Neural crest cell (in vitro differentiated cells): ENCODE measurements at regions not wholly inside any gene's neighbourhood (a gene's known extent, or its start where the extent isn't known, plus 50 kb on each side); places are given as distances from the start of the nearest gene placed in this dataset.

Experiments
- DNase-seq: peaks from one replicate; pipeline ENCODE4 v3.0.0; 2021; ENCODE audit warnings: low read depth, mixed read lengths, low spot score
- H3K27ac Mint-ChIP-seq: one replicate; pipeline ENCODE4 v1.8.0; 2021; ENCODE audit warnings: mild to moderate bottlenecking, mixed read lengths; ENCODE audit not compliant: unreplicated experiment
- H3K27me3 Mint-ChIP-seq: 2 replicates; pipeline ENCODE4 v1.8.0; 2021; ENCODE audit warnings: low read depth, mild to moderate bottlenecking, mixed read lengths
- H3K36me3 Mint-ChIP-seq: 2 replicates; pipeline ENCODE4 v1.8.0; 2021; ENCODE audit warnings: low read depth, mild to moderate bottlenecking, mixed read lengths
- H3K4me1 Mint-ChIP-seq: 2 replicates; pipeline ENCODE4 v1.8.0; 2021; ENCODE audit warnings: mixed read lengths
- H3K4me3 Mint-ChIP-seq: one replicate; pipeline ENCODE4 v1.8.0; 2021; ENCODE audit warnings: mild to moderate bottlenecking, mixed read lengths
- H3K9me3 Mint-ChIP-seq: 2 replicates; pipeline ENCODE4 v1.8.0; 2021; ENCODE audit warnings: mixed read lengths
- CTCF ChIP-seq: fragments of 200-600 bp; sonication (generic); conservative IDR thresholded peaks from 2 replicates; pipeline ENCODE4 v1.5.0; 2021; ENCODE audit warnings: antibody characterized with exemption, mild to moderate bottlenecking

GRCh38 chrX:94424456-94424855 lies 750.5 kb downstream of the FAM133A start:
- Mint-ChIP-seq H3K4me1 (no peaks in the 10 kb centered on the region), H3K27me3 (no peaks in the 10 kb centered on the region), H3K9me3 (peaks cover 6% of the 10 kb centered on the region), H3K4me3 (no peak overlapping the region), H3K36me3 (no peaks in the 10 kb centered on the region), H3K27ac (no peak overlapping the region)
- TF ChIP-seq CTCF, result no peak
- DNase-seq, result no peak

- Mint-ChIP-seq H3K4me3 (no peak overlapping the region), H3K27me3 (no peaks in the 10 kb centered on the region), H3K4me1 (no peaks in the 10 kb centered on the region)
Observed at GRCh38 chrX:94430091-94430490, 756.1 kb downstream of the FAM133A start.

GRCh38 chrX:94435799-94436198 lies 761.8 kb downstream of the FAM133A start:
- Mint-ChIP-seq H3K4me3 (no peak overlapping the region), H3K9me3 (peaks cover 2% of the 10 kb centered on the region), H3K36me3 (no peaks in the 10 kb centered on the region), H3K4me1 (no peaks in the 10 kb centered on the region), H3K27me3 (no peaks in the 10 kb centered on the region), H3K27ac (no peak overlapping the region)
- DNase-seq, result no peak
- TF ChIP-seq CTCF, result no peak

More at GRCh38 chrX:94430091-94430490, 756.1 kb downstream of the FAM133A start:
- DNase-seq, result no peak
- Mint-ChIP-seq H3K36me3 (no peaks in the 10 kb centered on the region), H3K27ac (no peak overlapping the region), H3K9me3 (no peaks in the 10 kb centered on the region)
- no peak for TF ChIP-seq CTCF

DNA sequence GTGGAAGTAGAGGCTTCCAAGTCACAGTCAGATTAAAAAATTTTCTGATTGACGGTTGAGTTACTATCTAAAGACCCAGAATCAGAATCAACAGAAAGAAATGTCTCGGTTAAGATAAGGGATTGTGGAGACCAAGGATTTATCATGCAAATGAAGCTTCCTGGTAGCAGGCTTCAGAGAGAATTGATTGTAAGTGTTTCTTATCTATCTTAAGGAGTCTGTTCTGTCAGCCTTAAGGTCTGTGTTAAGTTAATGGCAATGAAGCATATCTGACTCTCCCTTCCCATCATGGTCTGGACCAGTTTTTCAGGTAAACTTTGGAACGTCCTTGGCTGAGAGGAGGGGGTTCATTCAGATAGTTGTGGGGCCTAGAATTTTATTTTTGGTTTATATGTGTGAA lies 780.2 kb downstream of the FAM133A start:
- H3K9me3 Mint-ChIP-seq, result peaks cover 6% of the 10 kb centered on the region
- no peak overlapping the region for H3K4me3 Mint-ChIP-seq
- no peaks in the 10 kb centered on the region for H3K4me1 Mint-ChIP-seq
- no peak for TF ChIP-seq CTCF
- DNase-seq, result no peak
- H3K27me3 Mint-ChIP-seq, result no peaks in the 10 kb centered on the region
- peaks cover 2% of the 10 kb centered on the region for H3K36me3 Mint-ChIP-seq
- H3K27ac Mint-ChIP-seq, result no peak overlapping the region

DNA sequence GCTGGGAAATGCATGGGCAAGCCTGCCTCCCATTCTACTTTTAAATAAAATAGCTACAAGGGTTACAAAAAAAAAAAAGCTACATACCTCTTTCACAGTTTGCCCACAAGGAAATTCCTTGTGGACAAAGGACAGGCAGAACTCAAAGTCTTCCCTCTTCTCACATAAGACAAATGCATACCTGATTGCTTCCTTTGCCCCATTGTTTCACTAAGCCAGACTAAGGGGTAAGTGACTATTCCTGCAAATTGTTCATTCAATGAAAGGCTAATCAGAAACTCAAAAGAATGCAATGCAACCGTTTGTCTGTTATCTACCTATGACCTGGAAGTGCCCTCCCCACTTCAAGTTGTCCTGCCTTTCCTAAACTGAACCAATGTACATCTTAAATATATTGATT lies 780.6 kb downstream of the FAM133A start:
- Mint-ChIP-seq H3K9me3 (peaks cover 6% of the 10 kb centered on the region), H3K4me1 (no peaks in the 10 kb centered on the region), H3K4me3 (no peak overlapping the region), H3K27me3 (no peaks in the 10 kb centered on the region), H3K36me3 (peaks cover 2% of the 10 kb centered on the region), H3K27ac (no peak overlapping the region)
- DNase-seq, result no peak
- TF ChIP-seq CTCF, result no peak

DNA sequence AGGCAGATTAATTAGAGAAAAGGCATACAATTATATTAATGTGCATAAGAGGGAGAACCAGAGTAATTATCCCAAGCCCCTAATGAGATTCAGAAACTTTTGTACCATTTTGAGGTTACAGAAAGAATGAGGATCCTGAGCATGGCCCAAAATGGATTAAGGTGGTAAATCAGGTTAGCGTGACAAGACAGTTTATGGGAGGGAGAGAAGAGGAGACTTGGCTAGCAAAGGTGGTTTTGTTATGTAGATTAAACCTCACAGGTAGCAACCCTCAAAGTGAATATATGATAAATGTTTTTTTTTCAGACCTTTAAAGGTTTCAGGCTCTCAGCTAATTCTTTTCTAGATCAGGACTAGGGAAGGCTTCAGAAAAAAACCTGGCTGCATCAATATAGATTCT lies 781.8 kb downstream of the FAM133A start:
- H3K9me3 Mint-ChIP-seq, result peaks cover 3% of the 10 kb centered on the region
- no peaks in the 10 kb centered on the region for H3K27me3 Mint-ChIP-seq
- H3K4me1 Mint-ChIP-seq, result no peaks in the 10 kb centered on the region
- no peak overlapping the region for H3K27ac Mint-ChIP-seq
- no peak for DNase-seq
- TF ChIP-seq CTCF, result no peak
- no peak overlapping the region for H3K4me3 Mint-ChIP-seq
- no peaks in the 10 kb centered on the region for H3K36me3 Mint-ChIP-seq
